GM19035 (cell line): ENCODE measurements at regions not wholly inside any gene's neighbourhood (a gene's known extent, or its start where the extent isn't known, plus 50 kb on each side); places are given as distances from the start of the nearest gene placed in this dataset.
A peak's percentile ranks its signal among the peaks of the same experiment; 100 is the strongest.

Experiments used
- ATAC-seq: cut with Tn5 transposase; IDR thresholded peaks from one replicate; pipeline ENCODE4 v1.9.1; 2021; ENCODE audit not compliant: unreplicated experiment

DNA sequence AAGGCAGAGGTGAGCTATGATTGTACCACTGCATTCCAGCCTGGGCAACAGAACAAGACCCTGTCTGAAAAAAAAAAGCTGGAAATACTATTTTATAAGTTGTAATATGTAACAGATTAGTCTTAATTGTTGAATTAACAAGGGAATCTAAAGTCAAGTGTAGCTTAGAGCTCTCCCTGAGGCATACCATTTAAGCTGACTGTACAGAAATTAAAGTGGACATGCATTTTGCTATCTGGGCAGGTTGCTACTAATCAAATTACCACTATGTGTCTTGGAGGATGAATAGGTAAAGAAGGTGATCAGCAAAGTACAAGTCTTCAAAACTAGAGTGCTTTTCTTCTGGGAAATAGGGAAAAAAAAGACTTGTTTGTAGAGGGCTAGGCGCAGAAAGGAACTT, 205.3 kb upstream of the JADE1 start:
- ATAC-seq, result no peak

DNA sequence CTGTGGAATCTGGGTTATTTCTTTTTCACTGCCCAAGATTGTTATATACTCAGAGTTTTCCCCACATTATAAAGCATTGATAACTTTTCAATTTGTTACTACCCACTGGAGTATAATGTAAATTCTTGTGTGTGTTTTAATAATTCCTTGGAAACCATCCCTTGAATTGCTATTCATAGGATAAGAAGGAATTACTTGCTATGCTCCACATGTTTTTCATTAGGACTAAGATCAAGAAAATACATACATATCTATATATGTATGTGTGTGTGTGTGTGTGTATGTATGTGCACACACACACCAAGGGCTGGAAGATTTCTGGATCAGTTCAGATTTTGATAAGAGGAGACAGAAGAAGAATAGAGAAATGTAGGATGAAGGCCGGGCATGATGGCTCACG, 206.4 kb upstream of the JADE1 start:
- ATAC-seq, result no peak

DNA sequence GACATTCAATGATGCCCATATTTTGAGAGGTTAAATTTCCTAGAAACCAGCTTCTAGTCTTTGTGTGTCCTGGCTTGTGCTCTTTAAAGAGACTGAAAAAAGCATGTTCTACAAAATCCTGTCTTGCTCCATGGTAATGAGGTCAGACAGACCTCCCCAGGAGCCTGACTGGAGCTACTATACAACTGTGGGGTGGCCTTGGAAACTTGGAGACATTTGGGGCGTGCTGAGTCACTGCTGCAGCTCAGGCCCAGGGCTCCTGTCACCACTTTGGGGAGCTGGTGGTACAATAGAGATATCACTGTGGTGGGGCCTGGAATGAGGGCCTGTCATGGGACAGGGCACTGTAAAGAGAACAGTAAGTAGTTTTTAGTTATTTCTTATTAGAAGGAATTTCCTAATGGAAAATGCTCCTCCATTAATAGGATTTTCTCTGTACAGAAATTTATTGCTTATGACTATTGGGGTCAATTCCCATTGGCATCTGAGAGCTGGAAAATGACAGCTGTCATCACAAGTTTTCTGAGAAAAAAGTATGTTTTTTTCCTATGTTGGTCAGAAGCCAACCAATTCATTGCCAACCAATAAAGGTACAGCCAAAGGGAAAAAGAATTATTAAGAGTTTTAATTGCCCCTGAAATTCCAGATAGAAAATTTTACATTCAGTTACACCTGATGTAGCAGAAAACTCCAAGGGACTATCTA, 207.4 kb upstream of the JADE1 start:
- ATAC-seq, result no peak

DNA sequence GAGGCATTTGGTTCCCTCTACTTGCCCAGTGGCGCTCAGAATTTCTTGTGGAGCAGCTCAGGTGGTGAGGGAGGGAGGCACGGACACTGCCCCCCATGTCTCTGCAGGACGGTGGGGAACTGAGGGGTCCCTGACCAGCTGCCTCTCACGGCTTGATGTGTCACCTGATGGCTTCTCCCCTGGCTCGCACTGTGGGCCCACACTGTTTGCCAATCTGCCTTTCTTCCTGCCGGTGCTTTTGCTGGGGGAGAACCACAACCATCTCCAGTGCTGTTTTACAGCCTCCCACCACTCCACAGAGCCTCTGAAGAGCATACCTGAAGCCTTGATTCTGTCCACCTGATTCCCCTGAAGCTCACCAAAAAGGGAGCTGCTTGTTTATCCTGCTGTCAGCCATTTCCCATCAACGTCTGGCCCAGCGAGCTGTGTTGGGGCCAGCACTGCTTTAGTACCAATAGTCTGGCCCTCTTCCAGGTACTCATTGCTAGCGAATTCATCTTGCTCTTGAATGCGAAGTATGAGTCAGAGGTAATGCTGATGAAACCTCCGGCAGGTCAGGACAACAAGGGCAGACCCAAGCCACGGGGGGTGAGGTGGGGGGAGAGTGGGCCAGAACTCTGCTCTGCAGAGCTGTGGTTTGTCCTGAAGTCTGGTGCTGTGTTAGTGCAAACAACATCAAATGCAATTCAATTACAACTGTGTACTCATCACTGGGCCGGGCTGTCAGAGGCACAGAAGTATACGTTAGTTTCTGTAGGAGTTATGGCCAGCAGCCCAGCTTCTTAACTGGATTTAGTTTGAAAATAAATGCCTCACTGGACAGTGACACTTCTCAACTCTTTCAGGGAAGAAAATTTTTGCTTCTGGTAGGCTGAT, 208.3 kb upstream of the JADE1 start:
- no peak for ATAC-seq

DNA sequence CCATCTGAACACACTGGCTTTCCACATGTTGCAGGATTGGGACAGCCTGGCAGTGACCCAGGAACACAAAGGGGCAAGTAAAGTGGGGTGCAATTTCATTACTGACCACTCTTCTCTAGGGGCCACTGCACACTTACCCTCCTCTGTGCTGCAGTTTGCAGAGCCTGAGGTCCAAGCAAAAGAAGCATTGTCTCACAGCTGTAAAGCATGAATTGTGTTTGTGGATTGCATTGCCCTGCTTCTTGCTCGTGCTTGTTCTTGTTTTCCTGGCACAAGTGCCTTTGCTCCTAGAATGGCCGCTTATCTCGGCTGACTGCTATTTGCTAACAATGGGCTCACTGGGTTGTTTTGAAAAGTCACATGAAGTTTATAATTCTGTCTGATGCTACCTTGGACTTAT, 209.1 kb upstream of the JADE1 start:
- ATAC-seq, result no peak

DNA sequence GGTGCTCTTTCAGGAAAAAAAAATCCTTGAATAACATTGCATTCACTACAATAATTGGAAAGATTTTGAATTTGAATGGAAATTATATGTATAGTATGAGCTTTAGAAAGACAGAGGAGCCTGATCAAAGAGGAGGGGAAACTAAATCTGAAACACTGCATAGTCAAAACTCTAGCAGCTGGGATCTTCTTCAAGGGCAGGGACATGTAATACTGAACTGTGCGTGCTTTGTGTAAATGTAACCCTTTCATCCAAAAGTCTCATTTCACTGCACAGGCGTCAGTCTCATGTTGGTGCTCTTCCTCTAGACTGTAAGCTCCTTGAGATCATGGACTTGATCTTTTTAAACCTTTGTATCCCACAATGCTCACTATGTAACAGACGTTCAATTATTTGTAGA, 212.0 kb upstream of the JADE1 start:
- ATAC-seq, result no peak

DNA sequence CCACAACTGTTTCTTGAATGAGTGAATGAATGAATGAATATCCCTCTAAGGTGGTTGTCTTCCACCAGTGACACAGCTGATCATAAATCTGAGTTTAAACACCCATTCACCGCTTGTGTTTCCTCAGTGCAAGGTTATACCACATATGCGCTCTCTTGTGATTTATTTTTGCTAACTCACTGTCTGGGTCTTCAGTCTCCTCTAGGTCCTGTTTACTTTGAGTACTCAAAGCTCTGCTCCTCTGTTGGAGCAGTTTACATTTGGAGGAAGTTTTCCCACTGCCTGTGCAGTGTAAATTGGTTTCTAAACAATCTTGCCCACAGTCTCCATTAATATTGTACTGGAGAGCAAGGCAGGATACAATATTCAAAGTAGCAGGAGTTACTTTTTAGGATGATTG, 212.6 kb upstream of the JADE1 start:
- no peak for ATAC-seq

DNA sequence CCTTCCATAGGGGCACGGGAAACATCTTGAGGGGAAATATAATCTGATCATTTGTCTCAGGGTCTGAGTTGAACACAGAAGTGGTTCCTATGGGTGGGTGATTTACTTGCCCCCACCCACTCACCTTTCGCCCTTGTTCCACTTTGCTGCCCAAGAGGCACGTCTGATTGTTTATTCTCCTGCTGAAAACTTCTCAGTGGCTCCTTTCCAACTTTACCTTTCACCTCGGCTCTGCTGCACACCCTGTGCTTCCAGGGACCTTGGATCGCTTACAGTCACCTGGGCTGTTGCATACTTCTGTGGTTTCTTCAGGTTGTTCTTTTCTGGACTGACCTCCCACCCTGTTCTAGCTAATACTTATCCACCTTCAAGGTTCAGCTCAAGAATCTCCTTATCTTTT, 213.4 kb upstream of the JADE1 start:
- ATAC-seq, result no peak

DNA sequence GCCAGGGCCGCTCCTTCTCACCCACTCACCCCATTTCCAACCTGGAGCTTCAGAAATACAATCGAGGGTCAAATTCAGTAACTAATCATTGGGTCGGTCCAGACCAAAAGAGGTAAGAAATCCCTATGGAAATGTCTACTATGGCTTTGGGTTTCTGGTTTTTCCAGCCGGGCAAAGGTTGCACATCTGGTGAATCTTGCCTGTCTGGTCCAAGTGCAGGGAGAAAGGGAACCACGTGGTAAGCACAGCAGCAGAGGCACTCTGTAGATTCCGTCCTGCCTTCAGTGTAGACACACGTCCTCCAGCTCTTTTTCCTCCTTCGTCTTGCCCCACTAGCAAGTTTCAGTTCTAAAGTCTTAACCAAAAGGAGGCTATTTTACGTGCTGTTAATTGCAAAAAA, 218.0 kb upstream of the JADE1 start:
- no peak for ATAC-seq

DNA sequence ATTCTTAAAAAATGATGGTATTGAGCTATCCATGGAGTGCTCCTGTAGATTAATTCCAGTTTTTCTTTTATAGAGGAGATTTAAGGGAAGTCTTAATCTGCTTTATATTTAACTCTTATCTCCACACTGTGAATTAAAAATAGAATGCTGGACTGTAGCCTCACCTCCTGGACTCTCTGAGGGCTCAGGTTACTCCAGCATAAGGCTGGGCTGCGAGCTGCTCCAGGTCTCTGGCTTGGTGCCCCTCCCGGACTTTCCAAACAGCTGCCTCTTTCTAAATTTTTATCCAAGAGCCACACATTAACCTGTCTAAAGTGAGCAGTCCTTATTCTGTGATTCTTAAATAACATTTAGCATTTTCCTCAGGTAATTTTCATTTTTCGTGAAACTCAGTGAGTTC, 218.7 kb upstream of the JADE1 start:
- no peak for ATAC-seq

DNA sequence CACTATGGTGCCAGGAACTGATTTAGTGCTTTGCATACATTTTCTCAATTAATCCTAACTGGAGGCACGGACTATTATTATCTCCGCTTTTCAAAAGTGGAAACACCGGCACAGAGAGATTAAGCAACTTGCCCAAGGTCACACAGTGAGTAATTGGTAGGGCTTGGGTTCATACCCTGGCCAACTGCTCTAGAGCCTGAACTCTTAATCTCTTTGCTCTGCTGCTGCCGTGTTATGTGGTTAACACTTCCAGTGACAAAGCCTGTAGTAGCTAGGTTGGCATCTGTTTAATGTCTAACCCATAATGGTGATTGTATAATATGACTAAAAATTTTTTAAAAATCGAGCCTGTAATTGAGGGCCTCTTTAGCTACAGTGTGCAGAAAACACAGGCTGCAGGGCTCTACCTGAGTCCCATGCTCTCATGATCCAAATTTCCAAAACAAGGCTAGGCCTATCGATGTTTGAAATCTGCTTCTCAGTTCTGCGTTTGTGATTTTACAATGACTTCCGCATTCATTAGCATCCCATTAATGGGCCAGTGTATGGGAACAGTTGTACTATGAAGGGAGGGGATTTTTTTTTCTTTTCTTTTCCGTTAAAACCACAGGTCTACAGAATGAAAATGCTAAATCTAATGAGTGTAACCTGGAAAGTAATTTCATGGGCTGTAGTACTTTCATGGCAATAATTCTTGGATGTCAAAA, 219.3 kb upstream of the JADE1 start:
- ATAC-seq, result no peak

DNA sequence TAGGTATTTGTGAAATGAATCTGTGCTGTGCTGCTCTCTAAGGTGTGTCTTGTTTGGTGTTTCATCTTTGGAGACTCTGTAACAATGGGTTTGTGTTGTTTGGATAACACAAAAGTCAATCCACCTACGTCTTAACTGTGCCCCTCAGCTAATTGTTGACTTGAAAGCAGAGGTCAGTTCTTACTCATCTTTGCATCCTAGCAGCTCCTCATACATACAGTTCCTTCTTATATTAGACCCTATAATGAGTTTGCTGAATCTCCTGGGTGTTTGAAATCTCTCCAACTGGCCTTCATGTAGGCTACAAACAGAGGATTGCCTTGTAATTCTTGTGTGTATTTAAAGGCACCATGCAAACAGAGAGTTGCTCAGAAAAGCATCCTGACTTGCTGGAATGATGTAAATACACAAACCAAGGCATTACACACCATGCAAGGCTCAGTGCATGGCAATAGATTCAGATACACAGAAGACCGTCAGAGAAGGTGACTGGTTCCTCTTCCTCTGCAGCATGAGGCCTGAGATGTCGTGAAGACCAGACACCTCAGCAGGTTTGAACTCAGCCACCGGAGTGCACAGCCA, 220.0 kb upstream of the JADE1 start:
- no peak for ATAC-seq

DNA sequence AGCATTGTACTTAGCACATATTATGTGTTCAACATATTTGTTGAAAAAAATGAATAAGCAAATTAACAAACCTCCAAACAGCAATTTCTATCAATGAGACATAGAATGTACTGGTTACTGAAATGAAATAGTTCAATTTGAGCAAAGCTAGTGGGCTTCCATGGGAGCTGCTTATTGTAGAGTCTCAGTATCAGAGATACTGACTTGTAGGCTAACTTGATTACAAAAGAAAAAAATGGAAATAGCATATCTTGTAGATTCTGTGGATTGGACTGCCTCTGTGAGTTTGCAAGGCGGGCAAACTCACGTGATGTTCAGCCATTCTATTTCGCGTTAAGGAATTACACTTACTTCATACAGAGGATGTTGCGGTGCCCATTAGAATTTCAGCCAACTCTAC, 222.1 kb upstream of the JADE1 start:
- no peak for ATAC-seq

DNA sequence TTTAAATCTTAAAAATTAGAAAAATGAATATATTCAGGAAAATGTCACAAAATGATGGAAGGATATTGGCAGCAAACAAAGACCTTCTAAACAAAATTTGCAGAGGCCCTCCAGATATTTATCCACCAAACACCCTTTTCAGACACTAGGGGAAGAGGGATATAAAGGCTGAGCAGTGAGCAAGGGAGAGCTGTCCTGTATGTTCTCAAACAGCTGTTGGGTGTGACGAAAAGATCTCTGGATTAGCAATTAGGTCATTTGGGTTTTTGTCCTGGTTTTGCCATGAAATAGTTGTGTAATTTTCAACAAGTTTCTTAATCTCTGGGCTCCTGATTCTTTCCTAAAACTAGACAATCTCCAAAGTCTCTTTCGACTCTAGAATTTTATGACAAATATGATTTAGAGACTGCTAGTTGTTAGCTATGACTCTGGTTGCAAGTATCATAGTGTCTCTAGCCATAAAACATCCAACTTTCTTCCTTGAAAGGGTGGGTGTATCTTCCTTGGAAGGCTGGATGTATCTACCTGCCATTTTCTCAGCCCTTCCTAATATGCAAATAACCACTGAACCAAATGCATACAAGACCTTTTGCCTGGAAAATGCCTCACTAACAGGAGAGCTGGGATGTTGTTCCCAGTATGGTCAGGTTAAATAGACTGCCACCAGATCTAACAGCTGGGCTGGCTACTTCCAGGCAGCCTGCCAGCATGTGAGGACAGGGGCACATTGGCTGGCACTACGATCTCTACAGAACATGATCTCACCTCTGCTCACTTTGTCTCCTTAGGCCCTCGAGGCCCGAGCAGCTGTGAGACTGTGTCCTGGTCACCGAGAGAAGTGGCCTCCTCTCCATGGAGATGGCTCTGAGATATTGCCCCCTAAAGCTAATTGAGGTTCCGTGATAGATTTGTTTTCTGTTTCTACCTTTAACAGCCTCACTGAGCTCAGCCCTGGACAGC, 225.5 kb upstream of the JADE1 start:
- ATAC-seq, result no peak

DNA sequence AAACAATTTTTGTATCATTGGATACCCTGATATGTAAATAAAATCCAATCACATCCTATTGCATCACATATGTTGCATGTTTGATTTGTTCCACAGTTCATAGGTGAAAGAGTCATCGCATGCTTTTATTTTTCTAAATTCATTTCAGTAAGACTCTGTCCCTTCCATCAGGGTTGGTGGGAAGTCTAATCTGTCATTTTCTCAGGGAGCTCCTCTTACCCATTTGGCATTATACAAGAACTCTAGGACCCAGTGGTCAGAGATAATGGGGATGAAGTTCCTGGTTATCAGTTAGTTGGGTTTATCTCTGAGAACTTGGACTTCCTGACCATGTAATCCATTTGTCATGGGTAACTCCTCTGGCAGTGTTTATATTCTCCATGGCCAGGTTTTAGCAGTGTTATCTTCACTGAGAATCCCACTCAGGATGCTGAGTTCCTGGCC, 227.1 kb upstream of the JADE1 start:
- no peak for ATAC-seq

DNA sequence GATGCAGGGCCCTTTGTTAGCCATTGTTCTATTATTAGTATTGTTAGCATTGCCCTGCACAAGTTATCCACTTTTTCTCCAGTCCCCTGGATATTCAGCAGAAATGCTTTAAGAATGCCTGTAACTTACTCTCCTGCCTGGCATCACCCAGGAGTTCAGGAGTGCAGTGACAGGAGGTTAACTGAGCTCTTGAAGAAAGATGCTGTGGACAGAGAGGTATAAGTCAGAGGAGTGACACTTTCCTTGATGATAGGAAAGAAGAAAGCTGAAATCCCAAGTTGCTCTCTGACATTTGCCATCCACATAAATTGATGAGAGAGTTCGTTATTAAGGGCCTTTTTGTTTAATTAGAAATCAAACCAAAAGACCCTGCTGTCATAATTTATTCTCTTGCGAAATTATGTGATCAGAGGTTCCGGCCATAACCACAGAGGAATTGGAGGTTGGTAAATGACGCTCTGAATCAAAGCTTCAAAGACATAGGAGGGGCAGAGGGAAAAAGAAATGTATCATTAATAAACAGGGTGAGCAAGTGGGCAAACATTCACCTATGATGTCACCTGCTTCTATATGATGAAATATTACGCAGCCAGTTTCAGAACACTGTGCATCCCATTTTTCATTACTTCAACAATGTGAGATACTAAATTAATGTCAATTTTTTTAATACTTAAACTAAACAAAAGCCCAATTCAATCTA, 230.2 kb upstream of the JADE1 start:
- ATAC-seq, result no peak

DNA sequence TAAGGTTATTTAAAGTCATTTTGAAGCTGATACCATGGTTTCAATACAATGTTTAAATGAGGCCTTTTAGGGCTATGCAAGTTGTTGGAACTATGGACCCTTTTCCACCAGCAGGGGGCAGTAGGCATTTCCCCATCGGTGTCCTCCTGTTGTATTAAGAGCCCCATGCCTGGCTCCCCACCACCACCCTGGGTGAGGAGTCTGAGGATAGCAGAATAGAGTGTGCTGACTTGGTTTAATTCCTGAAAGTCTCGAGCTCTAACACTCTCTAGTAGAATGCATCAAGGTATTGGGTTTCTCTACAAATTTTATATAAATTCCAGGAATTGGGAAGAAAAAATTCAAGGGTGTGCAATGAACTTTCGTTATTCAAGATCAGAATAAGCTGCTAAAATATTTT, 234.8 kb upstream of the JADE1 start:
- ATAC-seq, result peak; percentile 94

DNA sequence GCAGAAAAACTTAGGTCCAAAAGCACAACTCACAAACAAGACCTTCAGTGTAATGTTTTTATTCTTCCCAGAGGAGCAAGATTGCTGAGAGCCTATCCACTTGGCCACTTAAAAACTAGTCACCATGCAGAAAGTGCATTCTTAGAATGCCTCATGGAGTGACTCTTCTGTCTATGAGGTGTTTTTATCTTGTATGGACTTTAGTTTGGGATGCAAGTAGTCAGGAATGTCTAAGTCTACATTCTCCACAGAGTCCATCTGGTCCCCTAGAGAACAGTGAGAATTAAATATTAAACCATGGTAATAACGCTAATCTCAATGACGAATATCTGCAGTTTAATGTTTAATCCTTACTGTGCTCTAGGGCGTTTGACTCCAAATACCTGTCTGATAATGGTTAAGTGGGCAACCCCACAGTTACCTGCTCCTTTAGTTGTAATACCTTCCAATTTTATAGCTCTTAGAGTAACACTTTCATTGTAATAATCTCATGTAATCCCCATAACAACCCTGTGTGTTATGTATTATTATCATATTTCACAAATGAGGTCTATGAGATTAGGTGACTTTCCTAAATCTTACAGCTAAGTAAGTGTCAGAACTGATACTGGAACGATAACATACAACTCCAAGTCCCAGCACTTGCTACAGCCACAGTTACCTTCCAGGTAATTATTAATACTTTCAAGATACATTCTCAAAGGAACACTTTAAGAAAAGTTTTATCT, 235.6 kb upstream of the JADE1 start:
- no peak for ATAC-seq

DNA sequence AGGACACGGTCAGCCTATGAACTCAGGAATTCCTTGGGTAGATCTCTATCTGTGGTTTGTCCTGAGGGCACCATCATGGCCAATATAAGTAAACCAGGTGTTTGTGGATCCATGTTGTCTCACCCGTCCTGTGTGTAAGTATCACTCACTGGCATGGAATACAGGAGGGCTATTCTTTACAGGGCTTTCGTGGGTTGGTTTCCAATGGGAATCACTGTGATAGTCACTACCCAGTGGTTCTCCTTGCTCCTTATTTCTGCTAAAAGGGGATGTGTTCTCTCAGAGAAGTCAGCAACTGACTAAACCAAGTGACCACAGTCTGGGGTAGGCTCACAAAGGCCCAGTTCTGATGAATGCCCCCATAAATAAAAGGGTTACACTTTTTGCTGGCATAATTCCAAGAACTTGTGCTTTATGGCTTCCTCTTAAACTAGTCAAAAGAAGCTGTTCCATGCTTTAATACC, 236.7 kb upstream of the JADE1 start:
- ATAC-seq, result no peak
